ENCODE measurements at regions not wholly inside any gene's neighbourhood (a gene's known extent, or its start where the extent isn't known, plus 50 kb on each side); places are given as distances from the start of the nearest gene placed in this dataset.
"Not testable (repeated sequence)": the region's sequence is repeated elsewhere in the genome, so short reads cannot be mapped to it uniquely, and the experiment has no call there.

- no peak for DNase-seq (ENCODE audit: low read depth in 2 of 2, low spot score in 1 of 2)
Observed at GRCh38 chr2:144020047-144020446, 499.9 kb downstream of the ZEB2 start.

- DNase-seq (ENCODE audit: low read depth in 2 of 2, low spot score in 1 of 2), result no peak
Observed at GRCh38 chr2:144015655-144016245, 504.2 kb downstream of the ZEB2 start.

- no peak for DNase-seq (ENCODE audit: low read depth in 2 of 2, low spot score in 1 of 2)
Observed at GRCh38 chr2:144015036-144015435, 504.9 kb downstream of the ZEB2 start.

GRCh38 chr2:144014103-144014502 lies 505.8 kb downstream of the ZEB2 start:
- DNase-seq (ENCODE audit: low read depth in 2 of 2, low spot score in 1 of 2), result no peak

GRCh38 chr2:144012304-144012703 lies 507.6 kb downstream of the ZEB2 start:
- DNase-seq (ENCODE audit: low read depth in 2 of 2, low spot score in 1 of 2), result no peak

- DNase-seq (ENCODE audit: low read depth in 2 of 2, low spot score in 1 of 2), result no peak
Observed at GRCh38 chr2:144011553-144011952, 508.4 kb downstream of the ZEB2 start.

- no peak for DNase-seq (ENCODE audit: low read depth in 2 of 2, low spot score in 1 of 2)
Observed at GRCh38 chr2:144011098-144011497, 508.8 kb downstream of the ZEB2 start.

- DNase-seq (ENCODE audit: low read depth in 2 of 2, low spot score in 1 of 2), result no peak
Observed at GRCh38 chr2:144010096-144010836, 509.7 kb downstream of the ZEB2 start.

GRCh38 chr2:144006139-144006538 lies 513.8 kb downstream of the ZEB2 start:
- no peak for DNase-seq (ENCODE audit: low read depth in 2 of 2, low spot score in 1 of 2)

GRCh38 chr2:144004742-144005141 lies 515.2 kb downstream of the ZEB2 start:
- no peak for DNase-seq (ENCODE audit: low read depth in 2 of 2, low spot score in 1 of 2)

GRCh38 chr2:144003460-144004075 lies 516.4 kb downstream of the ZEB2 start:
- no peak for DNase-seq (ENCODE audit: low read depth in 2 of 2, low spot score in 1 of 2)

- no peak for DNase-seq (ENCODE audit: low read depth in 2 of 2, low spot score in 1 of 2)
Observed at GRCh38 chr2:143996974-143997373, 522.9 kb downstream of the ZEB2 start.

- no peak for DNase-seq (ENCODE audit: low read depth in 2 of 2, low spot score in 1 of 2)
Observed at GRCh38 chr2:143994961-143995360, 525.0 kb downstream of the ZEB2 start.

- DNase-seq (ENCODE audit: low read depth in 2 of 2, low spot score in 1 of 2), result not testable (repeated sequence)
Observed at GRCh38 chr2:143991596-143991995, 528.3 kb downstream of the ZEB2 start.

- DNase-seq (ENCODE audit: low read depth in 2 of 2, low spot score in 1 of 2), result no peak
Observed at GRCh38 chr2:143988082-143988481, 531.8 kb downstream of the ZEB2 start.

- DNase-seq (ENCODE audit: low read depth in 2 of 2, low spot score in 1 of 2), result no peak
Observed at GRCh38 chr2:143981428-143981827, 538.5 kb downstream of the ZEB2 start.

- no peak for DNase-seq (ENCODE audit: low read depth in 2 of 2, low spot score in 1 of 2)
Observed at GRCh38 chr2:143977356-143977755, 542.6 kb downstream of the ZEB2 start.

GRCh38 chr2:143975216-143975615 lies 544.7 kb downstream of the ZEB2 start:
- DNase-seq (ENCODE audit: low read depth in 2 of 2, low spot score in 1 of 2), result no peak

GRCh38 chr2:143974262-143974661 lies 545.7 kb downstream of the ZEB2 start:
- no peak for DNase-seq (ENCODE audit: low read depth in 2 of 2, low spot score in 1 of 2)

- no peak for DNase-seq (ENCODE audit: low read depth in 2 of 2, low spot score in 1 of 2)
Observed at GRCh38 chr2:143968860-143969259, 551.1 kb downstream of the ZEB2 start.

- no peak for DNase-seq (ENCODE audit: low read depth in 2 of 2, low spot score in 1 of 2)
Observed at GRCh38 chr2:143968360-143968759, 551.6 kb downstream of the ZEB2 start.

GRCh38 chr2:143965493-143966164 lies 554.3 kb downstream of the ZEB2 start:
- no peak for DNase-seq (ENCODE audit: low read depth in 2 of 2, low spot score in 1 of 2)

All from stimulated activated CD8-positive, alpha-beta memory T cell treated with anti-CD3 and anti-CD28 coated beads, Interleukin-4, amount 100 ng/mL, for 1 hour (primary cell).